Keratinocyte (primary cell): ENCODE measurements at regions not wholly inside any gene's neighbourhood (a gene's known extent, or its start where the extent isn't known, plus 50 kb on each side); places are given as distances from the start of the nearest gene placed in this dataset.

Source experiments
- EZH2 ChIP-seq: IDR thresholded peaks from one replicate; pipeline ENCODE4 v1.6.1; 2012; ENCODE audit warnings: inconsistent platforms, mild to moderate bottlenecking, low read length, moderate library complexity
- TF ChIP-seq, protein P1 (sequence below), 3 experiments: IDR thresholded peaks in 1 of 3; conservative IDR thresholded peaks in 1 of 3; optimal IDR thresholded peaks in 1 of 3; 2 replicates in 2 of 3; 3 replicates in 1 of 3; pipeline versions ENCODE3 to v1.5.1; 2011; ENCODE audit warnings: low read length in 3 of 3, mild to moderate bottlenecking in 3 of 3, moderate library complexity in 2 of 3, control low read depth in 1 of 3, inconsistent platforms in 1 of 3; ENCODE audit not compliant: insufficient read depth in 2 of 3; ENCODE audit errors: extremely low read depth in 1 of 3

DNA sequence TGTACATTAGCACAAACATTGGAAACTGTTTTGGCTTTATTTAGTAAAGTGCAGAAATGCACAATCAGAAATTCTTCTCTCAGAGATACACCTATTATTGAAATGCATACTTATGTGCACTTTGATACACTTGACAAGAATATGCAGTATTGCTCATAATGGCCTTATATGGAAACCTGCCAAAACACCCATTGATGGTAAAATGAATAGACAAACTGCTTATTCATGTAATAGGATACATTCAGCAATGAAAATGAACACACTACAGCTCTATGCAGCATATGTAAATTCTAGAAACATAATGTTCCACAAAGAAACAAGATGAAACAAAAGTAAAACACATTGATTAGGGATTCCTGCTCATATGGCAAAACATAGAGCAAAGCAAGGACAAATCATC is 223.9 kb downstream of the S1PR1 start:
- TF ChIP-seq, protein P1, sequence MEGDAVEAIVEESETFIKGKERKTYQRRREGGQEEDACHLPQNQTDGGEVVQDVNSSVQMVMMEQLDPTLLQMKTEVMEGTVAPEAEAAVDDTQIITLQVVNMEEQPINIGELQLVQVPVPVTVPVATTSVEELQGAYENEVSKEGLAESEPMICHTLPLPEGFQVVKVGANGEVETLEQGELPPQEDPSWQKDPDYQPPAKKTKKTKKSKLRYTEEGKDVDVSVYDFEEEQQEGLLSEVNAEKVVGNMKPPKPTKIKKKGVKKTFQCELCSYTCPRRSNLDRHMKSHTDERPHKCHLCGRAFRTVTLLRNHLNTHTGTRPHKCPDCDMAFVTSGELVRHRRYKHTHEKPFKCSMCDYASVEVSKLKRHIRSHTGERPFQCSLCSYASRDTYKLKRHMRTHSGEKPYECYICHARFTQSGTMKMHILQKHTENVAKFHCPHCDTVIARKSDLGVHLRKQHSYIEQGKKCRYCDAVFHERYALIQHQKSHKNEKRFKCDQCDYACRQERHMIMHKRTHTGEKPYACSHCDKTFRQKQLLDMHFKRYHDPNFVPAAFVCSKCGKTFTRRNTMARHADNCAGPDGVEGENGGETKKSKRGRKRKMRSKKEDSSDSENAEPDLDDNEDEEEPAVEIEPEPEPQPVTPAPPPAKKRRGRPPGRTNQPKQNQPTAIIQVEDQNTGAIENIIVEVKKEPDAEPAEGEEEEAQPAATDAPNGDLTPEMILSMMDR (optimal IDR thresholded peaks at IDR 0.05 in 1 of 3, IDR thresholded peaks at IDR 0.05 in 1 of 3, conservative IDR thresholded peaks at IDR 0.05 in 1 of 3; ENCODE audit: extremely low read depth in 1 of 3, insufficient read depth in 2 of 3, low read length in 3 of 3): no peak
- TF ChIP-seq EZH2: no peak
